GM12891 (cell line): ENCODE measurements at regions not wholly inside any gene's neighbourhood (a gene's known extent, or its start where the extent isn't known, plus 50 kb on each side); places are given as distances from the start of the nearest gene placed in this dataset.

Source experiments
- POLR2A ChIP-seq: IDR thresholded peaks from 2 replicates; pipeline ENCODE4 v1.6.1; 2011; ENCODE audit warnings: low read depth, low read length, control low read depth
- POLR2AphosphoS5 ChIP-seq: IDR thresholded peaks from 2 replicates; pipeline ENCODE4 v1.6.1; 2011; ENCODE audit warnings: low read depth, low read length, control low read depth
- POU2F2 ChIP-seq: IDR thresholded peaks from 2 replicates; pipeline ENCODE4 v1.6.1; 2011; ENCODE audit warnings: low read depth, mild to moderate bottlenecking, control low read depth, low read length, moderate library complexity
- SPI1 ChIP-seq: IDR thresholded peaks from 2 replicates; pipeline ENCODE4 v1.6.1; 2011; ENCODE audit warnings: low read depth, low read length, control low read depth
- TAF1 ChIP-seq: IDR thresholded peaks from 2 replicates; pipeline ENCODE4 v1.6.1; 2011; ENCODE audit warnings: low read depth, low read length, control low read depth

DNA sequence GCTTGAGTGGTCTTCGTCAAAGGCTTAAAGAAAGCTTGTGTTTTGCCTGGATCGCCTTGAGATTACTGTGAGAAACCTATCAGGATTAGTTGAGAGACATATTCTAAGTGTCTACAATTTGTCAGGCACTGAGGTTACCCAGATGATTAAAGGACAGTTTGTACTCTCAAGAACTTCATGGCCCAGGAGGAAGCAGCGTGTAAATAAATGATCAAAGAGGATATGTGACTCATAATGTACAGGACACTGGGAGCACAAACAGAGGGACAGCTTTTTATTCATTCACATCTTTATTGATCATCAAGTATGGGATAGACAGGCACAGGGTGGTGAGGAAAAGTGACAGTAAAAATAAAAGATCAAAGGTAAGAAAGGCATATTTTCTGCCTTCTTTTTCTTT is 152.6 kb upstream of the FSHR start:
- no peak for TF ChIP-seq POLR2A
- no peak for TF ChIP-seq POLR2AphosphoS5
- no peak for TF ChIP-seq TAF1
- TF ChIP-seq SPI1: no peak
- TF ChIP-seq POU2F2: no peak
